ENCODE measurements at regions not wholly inside any gene's neighbourhood (a gene's known extent, or its start where the extent isn't known, plus 50 kb on each side); places are given as distances from the start of the nearest gene placed in this dataset.
"Not testable (repeated sequence)": the region's sequence is repeated elsewhere in the genome, so short reads cannot be mapped to it uniquely, and the experiment has no call there.

GRCh38 chr7:133165001-133165400 is 83.1 kb upstream of the CHCHD3 start:
- TF ChIP-seq POLR2A (IDR thresholded peaks at IDR 0.05) = no peak
- no peak for TF ChIP-seq CTCF (IDR thresholded peaks at IDR 0.05)
- Histone ChIP-seq H3K27me3 (no peaks in the 10 kb centered on the region), H3K4me1 (no peaks in the 10 kb centered on the region), H3K4me3 (no peak overlapping the region), H3K27ac (no peak overlapping the region), H3K36me3 (no peaks in the 10 kb centered on the region), H3K9me3 (no peaks in the 10 kb centered on the region)
- DNase-seq = no peak

DNA sequence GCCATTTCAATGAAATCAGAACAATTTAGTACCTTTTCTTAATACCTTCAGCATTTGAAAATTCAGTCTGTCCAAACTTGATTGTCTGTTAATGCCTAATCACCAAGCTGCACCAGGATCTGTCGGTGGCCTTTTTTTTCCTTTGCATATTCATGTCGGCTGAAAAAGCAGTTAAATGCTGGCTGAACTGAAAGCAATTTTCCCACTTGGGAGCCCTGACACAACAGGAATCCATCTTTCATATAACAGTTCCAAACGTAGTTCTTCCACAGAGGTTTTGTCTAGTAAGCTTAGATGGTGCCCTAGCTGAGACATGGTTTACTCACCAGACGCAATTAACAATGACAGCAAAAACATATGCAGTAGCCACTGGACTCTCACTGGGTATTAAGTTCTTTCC is 83.6 kb upstream of the CHCHD3 start:
- Histone ChIP-seq H3K36me3 (no peaks in the 10 kb centered on the region), H3K27me3 (no peaks in the 10 kb centered on the region), H3K9me3 (no peaks in the 10 kb centered on the region), H3K4me1 (no peaks in the 10 kb centered on the region), H3K27ac (no peak overlapping the region), H3K4me3 (no peak overlapping the region)
- TF ChIP-seq POLR2A (IDR thresholded peaks at IDR 0.05) (no peak), CTCF (IDR thresholded peaks at IDR 0.05) (no peak)
- DNase-seq = no peak

DNA sequence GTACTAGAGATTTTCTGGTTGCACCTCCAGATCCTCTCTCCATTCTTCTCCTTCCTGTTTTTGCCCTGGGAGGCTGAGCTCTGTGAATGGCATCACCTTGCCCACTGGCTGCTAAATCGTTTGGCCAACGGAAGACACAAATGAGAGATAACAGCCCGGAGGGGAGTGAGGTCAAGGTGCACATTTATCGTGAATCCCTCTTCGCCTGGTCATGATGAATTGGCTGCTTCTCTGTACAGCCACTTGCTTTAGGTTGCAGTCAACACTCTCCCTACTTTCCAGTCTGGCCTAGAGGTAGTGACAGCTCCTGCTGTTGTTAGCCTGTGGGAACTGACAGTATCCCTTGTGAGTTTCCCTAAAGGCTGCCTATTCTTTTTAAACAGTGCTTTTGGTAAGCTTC is 85.4 kb upstream of the CHCHD3 start:
- no peak overlapping the region for H3K4me3 ChIP-seq

GRCh38 chr7:133169167-133169822 is 83.6 kb upstream of the EXOC4 start:
- H3K27me3 ChIP-seq, H3K9me3 ChIP-seq, H3K4me3 ChIP-seq, H3K4me1 ChIP-seq, H3K27ac ChIP-seq, DNase-seq, H3K36me3 ChIP-seq: not testable (repeated sequence)

More for the DNA sequence above, 85.4 kb upstream of the CHCHD3 start:
- TF ChIP-seq POLR2A (IDR thresholded peaks at IDR 0.05) (no peak), CTCF (IDR thresholded peaks at IDR 0.05) (no peak)
- Histone ChIP-seq H3K27me3 (no peaks in the 10 kb centered on the region), H3K36me3 (no peaks in the 10 kb centered on the region), H3K4me1 (no peaks in the 10 kb centered on the region), H3K27ac (no peak overlapping the region), H3K9me3 (no peaks in the 10 kb centered on the region)
- DNase-seq = no peak

- not testable (repeated sequence) for H3K4me1 ChIP-seq, H3K9me3 ChIP-seq, H3K27ac ChIP-seq, DNase-seq, H3K36me3 ChIP-seq, H3K27me3 ChIP-seq, H3K4me3 ChIP-seq
Observed at GRCh38 chr7:133177476-133177875, 75.4 kb upstream of the EXOC4 start.

- no peak for TF ChIP-seq POLR2A (IDR thresholded peaks at IDR 0.05)
- no peak for TF ChIP-seq CTCF (IDR thresholded peaks at IDR 0.05)
- no peak overlapping the region for H3K4me3 ChIP-seq
- H3K4me1 ChIP-seq = no peaks in the 10 kb centered on the region
- H3K27me3 ChIP-seq = no peaks in the 10 kb centered on the region
- DNase-seq = no peak
- no peaks in the 10 kb centered on the region for H3K9me3 ChIP-seq
- no peak overlapping the region for H3K27ac ChIP-seq
- H3K36me3 ChIP-seq = no peaks in the 10 kb centered on the region
Observed at GRCh38 chr7:133180717-133181116, 72.2 kb upstream of the EXOC4 start.
